ENCODE measurements at regions not wholly inside any gene's neighbourhood (a gene's known extent, or its start where the extent isn't known, plus 50 kb on each side); places are given as distances from the start of the nearest gene placed in this dataset.
A peak's percentile ranks its signal among the peaks of the same experiment; 100 is the strongest.

- Mint-ChIP-seq H3K27me3 (ENCODE audit: low read depth) (no peaks in the 10 kb centered on the region), H3K4me1 (ENCODE audit: low read depth) (peaks cover 36% of the 10 kb centered on the region), H3K27ac (ENCODE audit: unreplicated experiment) (peak overlapping the region; percentile 18), H3K4me3 (ENCODE audit: unreplicated experiment) (no peak overlapping the region), H3K36me3 (ENCODE audit: low read depth) (no peaks in the 10 kb centered on the region), H3K9me3 (ENCODE audit: low read depth) (no peaks in the 10 kb centered on the region)
- TF ChIP-seq CTCF (IDR thresholded peaks at IDR 0.05) = no peak
- no peak for DNase-seq (ENCODE audit: low spot score)
These were observed 173.7 kb upstream of the LEF1 start for GRCh38 chr4:108342325-108342970.

DNA sequence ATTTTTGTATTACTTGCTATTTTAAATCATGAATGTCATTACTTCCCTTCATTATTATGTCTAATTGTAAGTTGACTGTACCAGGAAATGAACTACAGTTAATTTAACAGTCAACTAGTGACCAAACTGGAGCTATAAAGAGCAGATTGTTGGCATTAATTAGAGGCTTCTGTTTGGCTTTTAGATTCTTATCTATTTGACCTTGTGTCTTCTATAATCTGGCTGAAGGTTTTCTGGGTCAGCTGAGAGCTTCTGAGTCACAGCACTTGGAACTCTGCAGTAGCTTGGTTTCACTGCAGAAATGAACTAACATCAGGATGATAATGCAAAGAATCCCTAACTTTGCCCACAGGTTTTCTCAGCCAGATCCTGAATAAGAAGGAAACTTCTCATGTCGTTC, 169.2 kb upstream of the LEF1 start:
- peak overlapping the region; percentile 17 for H3K27ac Mint-ChIP-seq (ENCODE audit: unreplicated experiment)
- no peak overlapping the region for H3K4me3 Mint-ChIP-seq (ENCODE audit: unreplicated experiment)
- DNase-seq (ENCODE audit: low spot score) = no peak
- no peak for TF ChIP-seq CTCF (IDR thresholded peaks at IDR 0.05)
- no peaks in the 10 kb centered on the region for H3K9me3 Mint-ChIP-seq (ENCODE audit: low read depth)
- H3K4me1 Mint-ChIP-seq (ENCODE audit: low read depth) = peaks cover 13% of the 10 kb centered on the region
- no peaks in the 10 kb centered on the region for H3K36me3 Mint-ChIP-seq (ENCODE audit: low read depth)
- no peaks in the 10 kb centered on the region for H3K27me3 Mint-ChIP-seq (ENCODE audit: low read depth)

- H3K4me3 Mint-ChIP-seq (ENCODE audit: unreplicated experiment) = no peak overlapping the region
- peaks cover 8% of the 10 kb centered on the region for H3K4me1 Mint-ChIP-seq (ENCODE audit: low read depth)
- no peaks in the 10 kb centered on the region for H3K9me3 Mint-ChIP-seq (ENCODE audit: low read depth)
- no peaks in the 10 kb centered on the region for H3K27me3 Mint-ChIP-seq (ENCODE audit: low read depth)
- TF ChIP-seq CTCF (IDR thresholded peaks at IDR 0.05) = no peak
- DNase-seq (ENCODE audit: low spot score) = no peak
- H3K27ac Mint-ChIP-seq (ENCODE audit: unreplicated experiment) = no peak overlapping the region
- H3K36me3 Mint-ChIP-seq (ENCODE audit: low read depth) = no peaks in the 10 kb centered on the region
These were observed 167.3 kb upstream of the LEF1 start for GRCh38 chr4:108336076-108336475.

DNA sequence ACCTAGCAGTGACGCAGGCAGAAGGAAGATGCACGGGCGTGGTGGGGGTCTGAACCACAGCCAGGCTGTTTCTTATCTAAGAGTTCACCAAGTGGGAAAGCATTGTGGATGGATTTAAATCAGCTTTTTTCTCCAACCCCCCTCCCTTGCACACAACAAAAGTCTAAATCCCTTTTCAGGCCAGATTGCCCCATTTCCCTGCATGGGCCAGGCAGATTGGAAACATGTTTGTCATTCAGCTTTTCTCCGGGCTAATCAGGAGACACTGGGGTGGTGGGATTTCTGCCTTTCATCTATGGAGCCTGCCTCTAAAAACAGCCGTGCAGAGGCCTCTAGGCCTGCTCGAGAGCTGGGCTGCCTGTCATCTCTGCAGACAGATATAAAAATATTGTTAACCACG, 166.3 kb upstream of the LEF1 start:
- Mint-ChIP-seq H3K27ac (ENCODE audit: unreplicated experiment) (no peak overlapping the region), H3K27me3 (ENCODE audit: low read depth) (no peaks in the 10 kb centered on the region), H3K36me3 (ENCODE audit: low read depth) (no peaks in the 10 kb centered on the region), H3K9me3 (ENCODE audit: low read depth) (no peaks in the 10 kb centered on the region), H3K4me1 (ENCODE audit: low read depth) (peaks cover 8% of the 10 kb centered on the region), H3K4me3 (ENCODE audit: unreplicated experiment) (no peak overlapping the region)
- no peak for TF ChIP-seq CTCF (IDR thresholded peaks at IDR 0.05)
- DNase-seq (ENCODE audit: low spot score) = no peak

- Mint-ChIP-seq H3K36me3 (ENCODE audit: low read depth) (no peaks in the 10 kb centered on the region), H3K27ac (ENCODE audit: unreplicated experiment) (no peak overlapping the region), H3K4me3 (ENCODE audit: unreplicated experiment) (no peak overlapping the region), H3K9me3 (ENCODE audit: low read depth) (no peaks in the 10 kb centered on the region), H3K27me3 (ENCODE audit: low read depth) (no peaks in the 10 kb centered on the region), H3K4me1 (ENCODE audit: low read depth) (peaks cover 8% of the 10 kb centered on the region)
- no peak for DNase-seq (ENCODE audit: low spot score)
- no peak for TF ChIP-seq CTCF (IDR thresholded peaks at IDR 0.05)
These were observed 165.3 kb upstream of the LEF1 start for GRCh38 chr4:108334031-108334430.

Measured in chondrocyte (in vitro differentiated cells).